Ovary (tissue), 7 donors: ENCODE measurements at regions not wholly inside any gene's neighbourhood (a gene's known extent, or its start where the extent isn't known, plus 50 kb on each side); places are given as distances from the start of the nearest gene placed in this dataset.

Source experiments
- DNase-seq, 5 donors: peaks; one replicate each; pipeline ENCODE4 v3.0.0-alpha.2; 2019 to 2020
- H3K27ac ChIP-seq, 2 donors: fragments of 200-600 bp; one replicate each; pipeline versions ENCODE4 v1.5.1 to v1.8.0; 2019 to 2022
- H3K27me3 ChIP-seq: fragments of 200-600 bp; one replicate; pipeline ENCODE4 v1.8.0; 2022
- H3K36me3 ChIP-seq: fragments of 200-600 bp; sonication (generic); one replicate; pipeline ENCODE4 v1.5.1; 2019
- H3K4me1 ChIP-seq: one replicate; pipeline ENCODE4 v1.8.1; 2013; ENCODE audit warnings: mild to moderate bottlenecking, moderate library complexity; ENCODE audit not compliant: insufficient read depth
- H3K4me3 ChIP-seq: fragments of 200-600 bp; sonication (generic); one replicate; pipeline ENCODE4 v1.5.1; 2017
- H3K9me3 ChIP-seq, 2 donors: fragments of 200-600 bp in 1 of 2; sonication (generic) in 1 of 2; one replicate each; pipeline versions ENCODE4 v1.5.1 to v1.8.1; 2013 to 2019; ENCODE audit warnings: mild to moderate bottlenecking in 1 of 2, moderate library complexity in 1 of 2
- EP300 ChIP-seq: sonication (generic); formaldehyde crosslinking; IDR thresholded peaks from one replicate; pipeline ENCODE4 v1.6.1; 2017; ENCODE audit warnings: antibody characterized with exemption
- POLR2A ChIP-seq: fragments of 450-650 bp; IDR thresholded peaks from one replicate; pipeline ENCODE4 v1.6.1; 2017; ENCODE audit warnings: antibody characterized with exemption, mild to moderate bottlenecking, moderate library complexity
- WGBS, 3 donors: extraction: QIAGEN DNeasy Blood & Tissue Kit in 1 of 3; methylation state at CpG; one replicate each; pipeline versions ENCODE4 v1.1.5 to v1.1.7; 2013 to 2017; 5-methylcytosine and 5-hydroxymethylcytosine counted together
- intact Hi-C, 4 donors: fragments of 100-400 bp; cut with DNase I; formaldehyde crosslinking; loops; one replicate each; pipeline versions ENCODE4 v1.11.0 to v1.15.1; 2022 to 2023
- TF ChIP-seq, protein P1 (sequence below), 3 donors: fragments of 450-650 bp in 2 of 3; fragments of 200-600 bp in 1 of 3; IDR thresholded peaks; one replicate each; pipeline versions ENCODE4 v1.5.1 to v1.8.0; 2016 to 2022; ENCODE audit warnings: antibody characterized with exemption in 3 of 3, mild to moderate bottlenecking in 1 of 3
- donor health status: DM: no; HTN: no; CAD: no; lungs with moderate emphysema.
- donor health status: DM: no; HTN: no; CAD: no.
- donor health status: Bipolar disorder and iron deficiency.
- donor health status: DM: no; HTN: no; CAD: no.
- donor health status: DM: yes; HTN: yes; CAD: no.

- intact Hi-C loops, result no loop called here
- Histone ChIP-seq H3K27me3 (no peaks in the 10 kb centered on the region), H3K9me3 (no peaks in the 10 kb centered on the region), H3K36me3 (no peaks in the 10 kb centered on the region), H3K4me1 (no peaks in the 10 kb centered on the region), H3K4me3 (no peak overlapping the region), H3K27ac (no peak overlapping the region)
- 89 to 95% (median 95%) methylated on average over 1 of the region's 1 CpG for WGBS, 3 donors
- TF ChIP-seq EP300 (no peak), POLR2A (no peak)
- TF ChIP-seq, protein P1, sequence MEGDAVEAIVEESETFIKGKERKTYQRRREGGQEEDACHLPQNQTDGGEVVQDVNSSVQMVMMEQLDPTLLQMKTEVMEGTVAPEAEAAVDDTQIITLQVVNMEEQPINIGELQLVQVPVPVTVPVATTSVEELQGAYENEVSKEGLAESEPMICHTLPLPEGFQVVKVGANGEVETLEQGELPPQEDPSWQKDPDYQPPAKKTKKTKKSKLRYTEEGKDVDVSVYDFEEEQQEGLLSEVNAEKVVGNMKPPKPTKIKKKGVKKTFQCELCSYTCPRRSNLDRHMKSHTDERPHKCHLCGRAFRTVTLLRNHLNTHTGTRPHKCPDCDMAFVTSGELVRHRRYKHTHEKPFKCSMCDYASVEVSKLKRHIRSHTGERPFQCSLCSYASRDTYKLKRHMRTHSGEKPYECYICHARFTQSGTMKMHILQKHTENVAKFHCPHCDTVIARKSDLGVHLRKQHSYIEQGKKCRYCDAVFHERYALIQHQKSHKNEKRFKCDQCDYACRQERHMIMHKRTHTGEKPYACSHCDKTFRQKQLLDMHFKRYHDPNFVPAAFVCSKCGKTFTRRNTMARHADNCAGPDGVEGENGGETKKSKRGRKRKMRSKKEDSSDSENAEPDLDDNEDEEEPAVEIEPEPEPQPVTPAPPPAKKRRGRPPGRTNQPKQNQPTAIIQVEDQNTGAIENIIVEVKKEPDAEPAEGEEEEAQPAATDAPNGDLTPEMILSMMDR (IDR thresholded peaks at IDR 0.05), result no peak
- DNase-seq, result no peak
Observed at GRCh38 chr10:20990604-20991003, 93.5 kb upstream of the NEBL start.

GRCh38 chr10:20988357-20988983 lies 91.4 kb upstream of the NEBL start:
- Histone ChIP-seq H3K9me3 (no peaks in the 10 kb centered on the region), H3K4me1 (no peaks in the 10 kb centered on the region), H3K36me3 (no peaks in the 10 kb centered on the region), H3K27ac (no peak overlapping the region), H3K4me3 (no peak overlapping the region), H3K27me3 (no peaks in the 10 kb centered on the region)
- TF ChIP-seq EP300 (no peak), POLR2A (no peak)
- TF ChIP-seq, protein P1 (IDR thresholded peaks at IDR 0.05), result no peak
- no peak for DNase-seq
- intact Hi-C loops, result no loop called here
- 90 to 97% (median 92%) methylated on average over 1 of the region's 1 CpG for WGBS, 3 donors

GRCh38 chr10:20986049-20986448 lies 88.9 kb upstream of the NEBL start:
- Histone ChIP-seq H3K9me3 (no peaks in the 10 kb centered on the region), H3K4me3 (no peak overlapping the region), H3K4me1 (no peaks in the 10 kb centered on the region), H3K27me3 (no peaks in the 10 kb centered on the region), H3K36me3 (no peaks in the 10 kb centered on the region), H3K27ac (no peak overlapping the region)
- no peak for DNase-seq
- TF ChIP-seq, protein P1 (IDR thresholded peaks at IDR 0.05), result no peak
- no peak for TF ChIP-seq POLR2A
- no peak for TF ChIP-seq EP300
- 57 to 89% (median 79%) methylated on average over 2 of the region's 2 CpGs for WGBS, 3 donors
- intact Hi-C loops, result no loop called here

DNA sequence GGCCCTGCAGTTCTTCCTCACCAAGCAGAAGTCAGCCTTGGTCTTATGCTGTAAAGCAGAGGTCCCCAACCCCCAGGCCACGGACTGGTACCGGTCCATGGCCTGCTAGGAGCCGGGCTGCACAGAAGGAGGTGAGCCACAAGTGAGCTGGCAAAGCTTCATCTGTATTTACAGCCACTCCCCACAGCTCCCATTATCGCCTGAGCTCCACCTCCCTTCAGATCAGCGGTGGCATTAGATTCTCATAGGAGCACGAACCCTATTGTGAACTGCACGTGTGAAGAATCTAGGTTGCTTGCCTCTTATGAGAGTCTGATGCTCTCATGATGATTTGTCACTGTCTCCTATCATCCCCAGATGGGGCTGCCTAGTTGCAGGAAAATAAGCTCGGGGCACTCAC lies 87.6 kb upstream of the NEBL start:
- WGBS, 3 donors, result 85 to 94% (median 90%) methylated on average over 8 of the region's 8 CpGs

More for the DNA sequence above, 87.6 kb upstream of the NEBL start:
- Histone ChIP-seq H3K27ac (no peak overlapping the region), H3K27me3 (no peaks in the 10 kb centered on the region), H3K9me3 (no peaks in the 10 kb centered on the region), H3K4me3 (no peak overlapping the region), H3K36me3 (no peaks in the 10 kb centered on the region), H3K4me1 (no peaks in the 10 kb centered on the region)
- TF ChIP-seq EP300 (no peak), POLR2A (no peak)
- TF ChIP-seq, protein P1 (IDR thresholded peaks at IDR 0.05), result no peak
- no peak for DNase-seq
- intact Hi-C loops, result no loop called here
